ENCODE measurements at regions not wholly inside any gene's neighbourhood (a gene's known extent, or its start where the extent isn't known, plus 50 kb on each side); places are given as distances from the start of the nearest gene placed in this dataset.

DNA sequence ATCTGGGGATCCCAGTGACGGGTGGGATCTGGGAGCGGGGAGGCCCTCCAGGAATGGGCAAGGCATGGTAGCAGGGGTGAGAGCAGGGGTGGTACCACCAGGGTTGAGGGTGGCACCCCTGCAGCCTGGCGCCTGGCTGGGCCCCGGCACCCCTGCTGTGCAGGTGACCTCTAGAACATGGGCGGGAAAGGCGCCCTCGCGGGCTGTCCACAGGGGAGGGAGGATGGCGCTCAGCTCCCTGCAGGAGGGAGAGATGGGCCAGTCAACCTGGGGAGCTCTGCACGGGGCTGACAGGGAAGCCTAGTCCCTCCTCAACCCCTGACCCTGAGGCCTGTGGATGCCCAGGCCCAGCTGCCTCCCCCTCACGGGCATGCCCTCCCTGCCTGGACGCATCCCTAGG is 61.6 kb upstream of the SLCO4A1 start:
- no peak for DNase-seq (ENCODE audit: low read depth in 2 of 2)

GRCh38 chr20:62581308-62581707 is 61.0 kb upstream of the SLCO4A1 start:
- no peak for DNase-seq (ENCODE audit: low read depth in 2 of 2)

DNA sequence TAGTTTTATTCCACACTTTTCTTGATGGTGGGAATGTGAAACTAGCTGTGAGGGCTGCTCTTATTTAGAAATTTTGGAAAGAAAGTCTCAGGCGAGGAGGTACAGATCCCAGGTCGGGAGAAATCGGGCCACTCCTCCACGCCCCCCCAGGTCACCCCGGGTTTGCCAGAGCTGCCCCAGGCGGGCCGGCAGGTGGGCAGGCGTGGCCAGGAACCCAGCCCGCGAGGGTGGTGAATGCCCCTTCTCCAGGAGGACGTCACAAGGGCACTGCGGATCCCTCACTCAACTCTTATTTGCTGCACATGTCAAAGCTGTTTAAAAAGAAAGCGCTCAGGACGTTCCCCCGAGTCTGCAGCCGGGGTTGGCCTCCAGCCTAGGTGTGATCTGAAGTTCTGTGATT is 60.5 kb upstream of the SLCO4A1 start:
- DNase-seq (ENCODE audit: low read depth in 2 of 2) = no peak

- DNase-seq (ENCODE audit: low read depth in 2 of 2) = no peak
Measured at GRCh38 chr20:62583424-62583920, 58.8 kb upstream of the SLCO4A1 start.

DNA sequence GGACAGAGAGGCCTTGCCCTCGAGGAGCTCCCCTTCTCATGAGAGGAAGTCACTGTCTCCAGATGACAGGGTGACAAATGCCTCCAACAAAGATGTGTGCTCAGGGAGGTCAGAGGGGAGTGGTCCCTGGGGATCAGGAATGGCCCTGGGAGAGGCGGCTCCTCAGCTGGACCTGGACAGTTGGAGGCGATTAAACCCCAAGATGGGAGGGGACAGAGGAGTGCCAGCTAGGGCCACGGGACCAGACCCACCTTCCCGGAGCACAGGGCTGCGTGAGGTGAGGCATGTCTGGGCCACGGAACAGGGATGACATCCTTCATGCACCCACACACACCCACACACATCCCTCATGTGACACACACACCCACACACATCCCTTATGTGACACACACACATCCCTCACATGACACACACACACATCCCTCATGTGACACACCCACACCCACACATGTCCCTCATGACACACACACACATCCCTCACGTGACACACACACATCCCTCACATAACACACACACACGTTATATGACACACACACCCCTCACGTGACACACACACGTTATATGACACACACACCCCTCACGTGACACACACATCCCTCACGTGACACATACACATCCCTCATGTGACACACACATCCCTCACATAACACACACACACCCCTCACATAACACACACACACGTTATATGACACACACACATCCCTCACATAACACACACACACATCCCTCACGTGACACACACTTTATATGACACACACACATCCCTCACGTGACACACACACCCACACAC is 57.4 kb upstream of the SLCO4A1 start:
- no peak for DNase-seq (ENCODE audit: low read depth in 2 of 2)

DNA sequence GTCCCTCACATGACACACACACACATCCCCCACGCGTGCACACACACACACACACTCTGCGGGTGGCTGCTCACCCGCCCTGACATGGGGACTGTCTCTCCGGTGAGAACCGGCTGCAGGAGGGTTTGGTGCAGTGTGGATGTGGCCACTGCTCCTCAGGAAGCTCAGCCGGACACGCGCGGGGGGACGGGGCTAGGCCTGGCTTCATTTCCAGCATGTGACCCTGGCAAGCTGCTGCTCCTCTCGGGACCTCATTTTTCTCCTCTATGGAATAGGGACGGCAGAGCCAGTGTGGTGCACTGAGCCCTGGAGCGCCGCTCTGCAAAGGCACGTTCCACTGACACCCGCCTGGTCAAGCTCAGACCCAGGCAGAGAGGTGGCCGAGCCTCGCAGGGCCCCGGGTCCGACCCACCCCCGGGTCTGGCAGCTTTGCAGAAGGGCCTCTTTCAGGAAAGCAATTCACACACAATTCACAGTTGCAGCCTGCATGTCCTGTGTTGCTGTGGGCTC is 56.8 kb upstream of the SLCO4A1 start:
- no peak for DNase-seq (ENCODE audit: low read depth in 2 of 2)

DNA sequence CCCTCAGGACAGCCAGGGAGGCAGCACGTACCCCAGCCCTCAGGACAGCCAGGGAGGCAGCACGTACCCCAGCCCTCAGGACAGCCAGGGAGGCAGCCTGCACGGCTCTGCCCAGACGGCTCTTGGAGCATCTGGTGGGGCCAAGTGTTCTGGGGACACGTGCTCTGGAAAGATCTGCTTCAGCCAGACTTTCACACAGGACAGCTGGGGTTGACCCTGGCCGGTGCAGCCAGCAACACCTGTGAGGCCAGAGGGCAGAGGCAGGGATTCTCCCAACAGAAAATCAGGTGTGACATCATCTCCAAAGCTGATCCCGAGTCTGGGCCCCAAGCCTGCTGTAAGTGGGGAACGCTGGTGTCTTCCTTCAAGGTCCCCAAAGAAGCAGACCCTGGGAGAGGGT is 55.5 kb upstream of the SLCO4A1 start:
- DNase-seq (ENCODE audit: low read depth in 2 of 2) = no peak

DNA sequence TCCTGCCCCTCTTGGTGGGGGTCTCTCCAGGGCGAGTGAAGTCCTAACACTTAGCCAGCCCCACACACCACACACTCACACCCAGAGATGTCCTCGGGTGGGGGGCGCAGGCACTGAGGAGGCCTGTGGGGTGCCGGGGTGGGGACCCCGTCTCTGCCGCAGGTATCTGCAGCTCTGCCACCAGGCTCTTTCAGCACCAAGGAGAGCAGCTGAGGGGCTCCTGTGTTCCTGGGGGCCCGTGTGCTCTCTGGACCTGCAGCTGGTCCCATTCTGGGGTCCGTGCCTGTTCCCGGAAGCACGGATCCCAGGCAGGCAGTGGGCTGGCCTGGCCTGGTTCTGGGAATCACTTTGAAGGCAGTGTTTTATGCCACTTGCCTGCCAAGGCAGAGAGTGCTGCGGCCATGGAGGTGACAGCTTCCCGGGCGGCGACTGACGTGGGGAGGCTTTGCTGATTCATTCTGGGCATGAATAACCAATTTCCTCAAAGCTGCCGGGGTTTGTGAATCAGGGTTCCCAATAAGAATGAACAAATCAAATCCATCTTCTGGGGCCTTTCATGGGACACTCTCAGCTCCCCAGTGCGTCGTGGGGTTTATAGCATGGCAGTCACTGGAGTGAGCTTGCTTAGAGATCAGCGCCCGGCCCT is 54.4 kb upstream of the SLCO4A1 start:
- DNase-seq (ENCODE audit: low read depth in 2 of 2) = peak in 1 of 2 donors; percentile 22

DNA sequence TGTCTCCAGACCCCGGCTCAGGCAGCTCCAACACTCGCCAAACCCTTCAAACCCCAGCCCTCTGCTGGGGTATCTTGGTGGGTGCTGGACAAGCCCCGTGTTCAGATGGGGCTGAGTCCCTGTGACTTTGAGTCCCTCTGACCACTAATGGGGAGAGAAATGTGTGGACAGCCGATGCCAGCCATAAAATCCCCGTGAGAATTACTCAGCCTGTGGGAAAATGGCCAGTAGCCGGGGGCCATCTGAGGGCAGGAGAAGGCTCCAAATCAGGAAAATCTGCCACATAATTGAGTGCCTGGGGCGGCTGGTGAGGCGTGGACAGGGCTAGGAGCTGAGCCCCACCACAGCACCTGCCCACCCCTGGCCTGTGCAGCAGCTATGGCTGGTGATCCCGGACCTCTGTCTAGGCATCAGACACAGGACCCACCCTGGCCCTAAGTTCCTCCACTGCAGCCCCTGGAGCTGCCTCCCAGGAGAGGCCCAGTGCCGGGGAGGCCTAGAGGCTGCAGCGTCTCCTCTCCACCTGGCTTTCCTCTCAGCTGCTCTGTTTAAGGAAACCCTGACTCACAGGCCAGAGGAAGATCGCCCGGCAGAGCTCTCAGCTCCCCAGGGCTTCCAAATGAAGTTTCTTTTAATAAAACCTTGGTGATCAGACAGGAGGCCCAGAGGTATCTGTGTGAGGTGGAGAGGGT is 53.7 kb upstream of the SLCO4A1 start:
- DNase-seq (ENCODE audit: low read depth in 2 of 2) = no peak

- DNase-seq (ENCODE audit: low read depth in 2 of 2) = no peak
Measured at GRCh38 chr20:62589150-62589498, 53.2 kb upstream of the SLCO4A1 start.

DNA sequence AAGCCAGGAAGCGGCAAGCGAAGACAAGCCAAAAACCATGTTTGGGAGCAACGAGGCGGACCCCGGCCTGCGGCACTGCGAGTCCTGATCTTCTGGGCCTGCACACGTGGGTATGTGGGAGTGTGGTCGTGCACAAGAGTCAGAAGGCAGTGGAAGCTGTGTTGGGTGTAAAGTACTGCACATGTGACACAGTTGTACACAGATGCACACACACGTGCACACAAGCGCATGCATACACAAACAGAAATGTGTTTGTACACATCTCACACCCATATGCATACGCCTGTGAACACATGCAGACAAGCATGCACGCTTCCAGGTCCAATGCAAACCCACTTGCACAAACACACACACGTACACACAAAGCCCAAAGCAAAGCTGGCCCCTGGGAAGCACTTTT is 52.6 kb upstream of the SLCO4A1 start:
- DNase-seq (ENCODE audit: low read depth in 2 of 2) = no peak

DNA sequence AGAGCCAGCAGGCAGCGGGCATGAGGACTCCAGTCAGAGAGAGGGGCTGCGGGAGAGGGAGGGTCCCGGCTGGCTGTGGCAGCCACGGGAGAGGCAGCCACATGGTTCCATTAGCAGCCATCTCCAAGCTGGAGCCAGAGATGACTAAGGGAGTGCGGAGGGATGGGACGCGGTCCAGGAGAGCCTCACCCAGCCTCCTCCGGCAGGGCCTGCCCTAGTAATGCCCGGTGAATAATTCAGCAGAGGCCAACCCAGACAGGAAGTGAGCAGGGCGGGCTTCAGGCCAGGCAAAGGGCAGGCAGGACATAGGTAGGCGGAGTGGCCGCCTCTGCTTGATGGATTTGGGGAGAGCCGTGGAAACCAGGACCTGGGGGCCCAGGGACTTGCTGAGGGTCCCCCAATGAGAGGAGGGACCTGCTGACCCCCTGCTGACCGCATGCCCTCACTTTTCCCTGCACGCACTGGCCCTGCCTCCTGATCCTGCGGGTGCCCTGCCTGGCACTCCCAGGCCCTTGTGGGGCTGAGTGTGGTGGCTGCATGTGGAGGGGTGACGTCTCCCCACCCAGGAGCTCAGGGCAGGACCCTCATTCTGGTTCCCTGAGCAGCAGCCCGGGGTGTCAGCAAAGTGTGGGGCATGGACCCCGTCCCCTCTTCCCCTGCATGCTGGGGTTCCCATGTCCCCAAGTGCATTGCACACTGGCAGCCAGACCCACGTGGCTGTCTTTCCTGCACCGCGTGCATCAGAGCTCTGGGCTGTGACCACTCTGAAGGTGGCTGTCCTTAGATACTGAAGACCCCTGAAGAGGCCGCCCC is 51.8 kb upstream of the SLCO4A1 start:
- DNase-seq (ENCODE audit: low read depth in 2 of 2) = no peak

GRCh38 chr20:62591122-62591468 is 51.2 kb upstream of the SLCO4A1 start:
- no peak for DNase-seq (ENCODE audit: low read depth in 2 of 2)

DNA sequence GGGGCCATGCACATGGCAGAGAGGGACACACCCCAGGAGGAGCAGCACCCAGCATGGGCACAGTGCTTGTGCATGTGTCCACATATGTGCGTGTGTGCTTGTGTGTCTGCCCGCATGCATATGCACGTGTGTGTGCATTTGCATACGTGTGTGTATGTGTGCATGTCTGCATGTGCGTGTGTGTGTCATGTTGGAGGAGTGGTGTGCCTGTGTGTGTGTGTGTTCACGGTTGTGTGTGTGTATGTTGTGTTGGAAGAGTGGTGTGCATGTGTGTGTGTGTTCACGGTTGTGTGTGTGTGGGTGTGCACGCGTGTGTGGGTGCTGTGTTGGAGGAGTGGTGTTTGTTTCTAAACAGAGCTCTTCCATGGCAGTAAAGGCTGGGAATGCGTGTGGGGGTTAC is 50.7 kb upstream of the SLCO4A1 start:
- no peak for DNase-seq (ENCODE audit: low read depth in 2 of 2)
